ENCODE measurements at regions not wholly inside any gene's neighbourhood (a gene's known extent, or its start where the extent isn't known, plus 50 kb on each side); places are given as distances from the start of the nearest gene placed in this dataset.
"Not testable (repeated sequence)": the region's sequence is repeated elsewhere in the genome, so short reads cannot be mapped to it uniquely, and the experiment has no call there.

DNA sequence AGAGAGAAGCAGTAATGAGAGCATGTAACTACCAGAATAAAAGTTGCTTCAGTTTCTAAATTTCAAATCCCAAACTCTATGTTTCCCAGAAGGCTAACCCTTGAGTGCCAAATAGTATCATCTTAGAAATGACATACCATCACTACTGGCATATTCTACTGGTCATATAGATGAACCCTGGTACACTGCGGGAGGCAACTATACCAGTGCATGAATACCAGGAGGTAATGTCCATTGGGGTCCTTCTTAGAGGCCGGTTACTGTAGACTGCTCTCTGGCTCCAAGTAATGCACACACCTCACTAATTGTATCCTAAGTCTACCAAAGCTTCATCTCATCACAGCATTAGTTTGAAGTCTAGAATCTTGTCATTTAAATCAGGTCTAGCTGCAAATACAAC, 108.6 kb upstream of the MSMB start:
- in situ Hi-C loops (cut with MboI); intact Hi-C loops (cut with micrococcal nuclease; ENCODE audit: unreplicated experiment); H3K27me3 ChIP-seq (replicated peaks in 1 of 2; ENCODE audit: control insufficient read depth in 2 of 2, insufficient read depth in 2 of 2, low read length in 1 of 2); H4K20me1 ChIP-seq (ENCODE audit: control insufficient read depth, insufficient read depth); H3K4me2 ChIP-seq (ENCODE audit: control insufficient read depth, insufficient read depth); H3K4me3 ChIP-seq; RAD21 ChIA-PET (ENCODE audit: unreplicated experiment); BruUV-seq (replicated peaks); H3K79me2 ChIP-seq (ENCODE audit: control insufficient read depth, insufficient read depth, low read length); H3K4me1 ChIP-seq (ENCODE audit: control insufficient read depth, insufficient read depth, low read length); H3K9me3 ChIP-seq (replicated peaks; ENCODE audit: control insufficient read depth, insufficient read depth, low read length); H3K27ac ChIP-seq (ENCODE audit: control insufficient read depth, insufficient read depth); ATAC-seq; DNase-seq (ENCODE audit: low read depth, low spot score); POLR2A ChIA-PET; H3K36me3 ChIP-seq (ENCODE audit: control insufficient read depth in 2 of 2, insufficient read depth in 2 of 2, low read length in 1 of 2); CTCF ChIA-PET; H3K9ac ChIP-seq (ENCODE audit: control insufficient read depth, insufficient read depth, low read length); H2AFZ ChIP-seq (ENCODE audit: control insufficient read depth, low read depth, low read length); FAIRE-seq; SMC1A ChIA-PET (ENCODE audit: uncharacterized antibody, unreplicated experiment): not testable (repeated sequence)
- 58% methylated on average over 2 of the region's 2 CpGs for WGBS (ENCODE audit: insufficient coverage, insufficient replicate concordance, low lambda C conversion rate, missing lambda C conversion rate)

DNA sequence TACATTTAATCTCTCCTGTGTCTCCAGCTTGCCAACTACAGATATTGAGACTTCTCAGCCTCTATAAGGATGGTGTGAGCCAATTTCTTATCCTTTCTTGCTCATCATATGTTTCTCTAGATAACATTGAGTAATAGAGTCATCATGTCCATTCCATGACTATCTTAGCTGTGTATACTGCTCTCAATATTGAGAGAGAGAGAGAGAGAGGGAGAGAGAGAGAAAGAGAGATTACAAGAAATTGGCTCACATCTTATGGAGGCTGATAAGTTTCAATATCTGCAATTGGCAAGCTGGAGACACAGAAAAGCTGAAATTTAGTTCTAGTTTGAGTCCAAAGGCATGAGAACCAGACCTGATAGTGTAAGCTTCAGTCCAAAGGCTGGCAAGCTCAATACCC, 110.8 kb upstream of the MSMB start:
- H3K9ac ChIP-seq (ENCODE audit: control insufficient read depth, insufficient read depth, low read length); in situ Hi-C loops (cut with MboI); FAIRE-seq; SMC1A ChIA-PET (ENCODE audit: uncharacterized antibody, unreplicated experiment); H3K9me3 ChIP-seq (replicated peaks; ENCODE audit: control insufficient read depth, insufficient read depth, low read length); H2AFZ ChIP-seq (ENCODE audit: control insufficient read depth, low read depth, low read length); RAD21 ChIA-PET (ENCODE audit: unreplicated experiment); H4K20me1 ChIP-seq (ENCODE audit: control insufficient read depth, insufficient read depth); H3K4me3 ChIP-seq; H3K4me1 ChIP-seq (ENCODE audit: control insufficient read depth, insufficient read depth, low read length); H3K79me2 ChIP-seq (ENCODE audit: control insufficient read depth, insufficient read depth, low read length); H3K27ac ChIP-seq (ENCODE audit: control insufficient read depth, insufficient read depth); BruUV-seq (replicated peaks); DNase-seq (ENCODE audit: low read depth, low spot score); H3K4me2 ChIP-seq (ENCODE audit: control insufficient read depth, insufficient read depth); POLR2A ChIA-PET; H3K27me3 ChIP-seq (replicated peaks in 1 of 2; ENCODE audit: control insufficient read depth in 2 of 2, insufficient read depth in 2 of 2, low read length in 1 of 2); ATAC-seq; H3K36me3 ChIP-seq (ENCODE audit: control insufficient read depth in 2 of 2, insufficient read depth in 2 of 2, low read length in 1 of 2); CTCF ChIA-PET; intact Hi-C loops (cut with micrococcal nuclease; ENCODE audit: unreplicated experiment): not testable (repeated sequence)

DNA sequence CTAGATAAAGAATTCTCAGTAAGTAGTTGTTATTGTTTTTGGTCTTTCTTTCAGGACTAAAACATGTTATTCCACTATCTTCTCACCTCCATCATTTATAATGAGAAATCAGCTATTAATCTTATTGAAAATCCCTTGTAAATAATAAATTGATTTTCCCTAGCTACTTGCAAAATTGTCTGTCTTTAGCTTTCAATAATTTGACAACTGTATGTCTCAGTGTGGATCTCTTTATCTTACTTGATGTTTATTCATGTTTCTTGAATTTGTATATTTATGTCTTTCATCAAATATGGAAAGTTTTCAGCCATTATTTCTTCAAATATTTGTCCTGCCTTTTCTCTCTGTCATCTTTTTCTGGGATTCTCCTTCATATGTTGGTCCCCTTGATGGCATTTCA, 117.1 kb upstream of the ANTXRL start:
- in situ Hi-C loops (cut with MboI) (no loop called here), intact Hi-C loops (cut with micrococcal nuclease; ENCODE audit: unreplicated experiment) (no loop called here)
- ChIA-PET CTCF (no interaction called here), POLR2A (no interaction called here), SMC1A (ENCODE audit: uncharacterized antibody, unreplicated experiment) (no interaction called here), RAD21 (ENCODE audit: unreplicated experiment) (no interaction called here)
- ATAC-seq (no peak), DNase-seq (ENCODE audit: low read depth, low spot score) (no peak), FAIRE-seq (no peak)
- Histone ChIP-seq H3K4me3 (no peak overlapping the region), H3K9ac (ENCODE audit: control insufficient read depth, insufficient read depth, low read length) (no peak overlapping the region), H4K20me1 (ENCODE audit: control insufficient read depth, insufficient read depth) (no peaks in the 10 kb centered on the region), H3K27me3 (replicated peaks in 1 of 2; ENCODE audit: control insufficient read depth in 2 of 2, insufficient read depth in 2 of 2, low read length in 1 of 2) (no peaks in the 10 kb centered on the region), H3K4me2 (ENCODE audit: control insufficient read depth, insufficient read depth) (no peak overlapping the region), H3K79me2 (ENCODE audit: control insufficient read depth, insufficient read depth, low read length) (no peaks in the 10 kb centered on the region), H3K27ac (ENCODE audit: control insufficient read depth, insufficient read depth) (no peak overlapping the region), H3K36me3 (ENCODE audit: control insufficient read depth in 2 of 2, insufficient read depth in 2 of 2, low read length in 1 of 2) (no peaks in the 10 kb centered on the region), H2AFZ (ENCODE audit: control insufficient read depth, low read depth, low read length) (no peak overlapping the region), H3K9me3 (replicated peaks; ENCODE audit: control insufficient read depth, insufficient read depth, low read length) (no peaks in the 10 kb centered on the region), H3K4me1 (ENCODE audit: control insufficient read depth, insufficient read depth, low read length) (no peaks in the 10 kb centered on the region)
- BruUV-seq (replicated peaks): no TSS peak
- TF ChIP-seq SRF (IDR thresholded peaks at IDR 0.05; ENCODE audit: low read depth in 2 of 2, low read length in 2 of 2) (no peak), ZNF622 (IDR thresholded peaks at IDR 0.05) (no peak), FOS (IDR thresholded peaks at IDR 0.05; ENCODE audit: borderline replicate concordance, extremely low read depth, insufficient read length) (no peak), NRF1 (conservative IDR thresholded peaks at IDR 0.05; ENCODE audit: low read depth, low read length) (no peak), NFYA (IDR thresholded peaks at IDR 0.05; ENCODE audit: borderline replicate concordance, low read depth, low read length) (no peak), TAF1 (IDR thresholded peaks at IDR 0.05; ENCODE audit: borderline replicate concordance, low read depth, low read length) (no peak)
- TF ChIP-seq, protein P1, sequence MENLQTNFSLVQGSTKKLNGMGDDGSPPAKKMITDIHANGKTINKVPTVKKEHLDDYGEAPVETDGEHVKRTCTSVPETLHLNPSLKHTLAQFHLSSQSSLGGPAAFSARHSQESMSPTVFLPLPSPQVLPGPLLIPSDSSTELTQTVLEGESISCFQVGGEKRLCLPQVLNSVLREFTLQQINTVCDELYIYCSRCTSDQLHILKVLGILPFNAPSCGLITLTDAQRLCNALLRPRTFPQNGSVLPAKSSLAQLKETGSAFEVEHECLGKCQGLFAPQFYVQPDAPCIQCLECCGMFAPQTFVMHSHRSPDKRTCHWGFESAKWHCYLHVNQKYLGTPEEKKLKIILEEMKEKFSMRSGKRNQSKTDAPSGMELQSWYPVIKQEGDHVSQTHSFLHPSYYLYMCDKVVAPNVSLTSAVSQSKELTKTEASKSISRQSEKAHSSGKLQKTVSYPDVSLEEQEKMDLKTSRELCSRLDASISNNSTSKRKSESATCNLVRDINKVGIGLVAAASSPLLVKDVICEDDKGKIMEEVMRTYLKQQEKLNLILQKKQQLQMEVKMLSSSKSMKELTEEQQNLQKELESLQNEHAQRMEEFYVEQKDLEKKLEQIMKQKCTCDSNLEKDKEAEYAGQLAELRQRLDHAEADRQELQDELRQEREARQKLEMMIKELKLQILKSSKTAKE (IDR thresholded peaks at IDR 0.05; ENCODE audit: low read depth, poor library complexity, severe bottlenecking): no peak
- TF ChIP-seq, protein P2, sequence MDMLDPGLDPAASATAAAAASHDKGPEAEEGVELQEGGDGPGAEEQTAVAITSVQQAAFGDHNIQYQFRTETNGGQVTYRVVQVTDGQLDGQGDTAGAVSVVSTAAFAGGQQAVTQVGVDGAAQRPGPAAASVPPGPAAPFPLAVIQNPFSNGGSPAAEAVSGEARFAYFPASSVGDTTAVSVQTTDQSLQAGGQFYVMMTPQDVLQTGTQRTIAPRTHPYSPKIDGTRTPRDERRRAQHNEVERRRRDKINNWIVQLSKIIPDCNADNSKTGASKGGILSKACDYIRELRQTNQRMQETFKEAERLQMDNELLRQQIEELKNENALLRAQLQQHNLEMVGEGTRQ (IDR thresholded peaks at IDR 0.05; ENCODE audit: borderline replicate concordance, low read depth, low read length): no peak
